Lung (tissue), 11 donors: ENCODE measurements at regions not wholly inside any gene's neighbourhood (a gene's known extent, or its start where the extent isn't known, plus 50 kb on each side); places are given as distances from the start of the nearest gene placed in this dataset.

ENCODE experiments used
- ATAC-seq: fragments of 200-7000 bp; cut with Tn5 transposase; one replicate; pipeline ENCODE4 v1.9.1; 2020; ENCODE audit warnings: moderate number of reproducible peaks; ENCODE audit not compliant: insufficient read depth, low FRiP score
- DNase-seq, 3 donors: peaks; one replicate each; pipeline ENCODE4 v3.0.0-alpha.2; 2013 to 2017
- H3K27ac ChIP-seq, 2 donors: one replicate each; pipeline ENCODE4 v1.5.1; 2013; ENCODE audit warnings: mild to moderate bottlenecking in 2 of 2, moderate library complexity in 2 of 2, control low read depth in 1 of 2, inconsistent platforms in 1 of 2, low read depth in 1 of 2, low read length in 1 of 2
- H3K27me3 ChIP-seq, 3 donors: one replicate each; pipeline ENCODE4 v1.5.1; 2013; ENCODE audit warnings: low read length in 2 of 3; ENCODE audit not compliant: control insufficient read depth in 3 of 3, insufficient read depth in 3 of 3
- H3K36me3 ChIP-seq, 4 donors: one replicate each; pipeline ENCODE4 v1.5.1; 2013; ENCODE audit warnings: low read length in 4 of 4, mild to moderate bottlenecking in 1 of 4, moderate library complexity in 1 of 4; ENCODE audit not compliant: control insufficient read depth in 4 of 4, insufficient read depth in 4 of 4
- H3K4me1 ChIP-seq, 5 donors: one replicate each; pipeline ENCODE4 v1.5.1; 2013; ENCODE audit warnings: low read length in 5 of 5, mild to moderate bottlenecking in 2 of 5, moderate library complexity in 1 of 5; ENCODE audit not compliant: control insufficient read depth in 5 of 5, insufficient read depth in 5 of 5
- H3K4me3 ChIP-seq: one replicate; pipeline ENCODE4 v1.5.1; 2013; ENCODE audit warnings: mild to moderate bottlenecking, control low read depth, moderate library complexity
- H3K9ac ChIP-seq, 2 donors: one replicate each; pipeline ENCODE4 v1.5.1; 2013; ENCODE audit warnings: low read length in 2 of 2, control low read depth in 1 of 2; ENCODE audit not compliant: insufficient read depth in 1 of 2
- H3K9me3 ChIP-seq, 4 donors: one replicate each; pipeline ENCODE4 v1.5.1; 2013; ENCODE audit warnings: low read length in 3 of 4, mild to moderate bottlenecking in 1 of 4, moderate library complexity in 1 of 4; ENCODE audit not compliant: control insufficient read depth in 4 of 4, insufficient read depth in 3 of 4
- WGBS, 2 donors: extraction: QIAGEN DNeasy Blood & Tissue Kit; methylation state at CpG; one replicate each; pipeline ENCODE4 v1.1.7; 2013; 5-methylcytosine and 5-hydroxymethylcytosine counted together
- TF ChIP-seq, protein P1 (sequence below): IDR thresholded peaks from 2 replicates; pipeline ENCODE4 v1.5.1; 2012; ENCODE audit warnings: mild to moderate bottlenecking; ENCODE audit errors: control extremely low read depth, extremely low read depth
- donor health status: control.
- donor health status: control.
- donor health status: Bipolar disorder and iron deficiency.
- donor health status: healthy.
- donor health status: DM: yes; HTN: yes; CAD: no.

DNA sequence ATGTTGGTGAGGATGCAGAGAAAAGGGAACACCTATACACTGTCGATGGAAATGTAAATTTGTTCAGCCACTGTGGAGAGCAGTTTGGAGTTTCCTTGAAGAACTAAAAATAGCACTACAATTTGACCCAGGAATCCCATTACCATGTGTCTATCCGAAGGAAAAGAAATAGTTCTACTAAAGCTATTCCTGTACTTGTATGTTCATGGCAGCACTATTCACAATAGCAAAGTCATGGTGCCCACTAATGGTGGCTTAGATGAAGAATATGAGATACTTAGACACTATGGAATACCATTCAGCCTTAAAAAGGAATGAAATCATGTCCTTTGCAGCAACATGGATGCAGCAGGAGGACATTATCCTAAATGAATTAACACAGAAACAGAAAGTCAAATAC lies 50.2 kb upstream of the CAST start:
- peaks cover 0 to 5% (median 0%) of the 10 kb centered on the region in 5 donors for H3K4me1 ChIP-seq
- no peak for DNase-seq
- H3K36me3 ChIP-seq, result no peaks in the 10 kb centered on the region
- H3K27ac ChIP-seq, result no peak overlapping the region
- H3K9me3 ChIP-seq, result no peaks in the 10 kb centered on the region
- 49 to 58% methylated on average over 2 of the region's 2 CpGs for WGBS, 2 donors
- no peak overlapping the region for H3K4me3 ChIP-seq
- H3K27me3 ChIP-seq, result no peaks in the 10 kb centered on the region
- ATAC-seq, result no peak
- TF ChIP-seq, protein P1, sequence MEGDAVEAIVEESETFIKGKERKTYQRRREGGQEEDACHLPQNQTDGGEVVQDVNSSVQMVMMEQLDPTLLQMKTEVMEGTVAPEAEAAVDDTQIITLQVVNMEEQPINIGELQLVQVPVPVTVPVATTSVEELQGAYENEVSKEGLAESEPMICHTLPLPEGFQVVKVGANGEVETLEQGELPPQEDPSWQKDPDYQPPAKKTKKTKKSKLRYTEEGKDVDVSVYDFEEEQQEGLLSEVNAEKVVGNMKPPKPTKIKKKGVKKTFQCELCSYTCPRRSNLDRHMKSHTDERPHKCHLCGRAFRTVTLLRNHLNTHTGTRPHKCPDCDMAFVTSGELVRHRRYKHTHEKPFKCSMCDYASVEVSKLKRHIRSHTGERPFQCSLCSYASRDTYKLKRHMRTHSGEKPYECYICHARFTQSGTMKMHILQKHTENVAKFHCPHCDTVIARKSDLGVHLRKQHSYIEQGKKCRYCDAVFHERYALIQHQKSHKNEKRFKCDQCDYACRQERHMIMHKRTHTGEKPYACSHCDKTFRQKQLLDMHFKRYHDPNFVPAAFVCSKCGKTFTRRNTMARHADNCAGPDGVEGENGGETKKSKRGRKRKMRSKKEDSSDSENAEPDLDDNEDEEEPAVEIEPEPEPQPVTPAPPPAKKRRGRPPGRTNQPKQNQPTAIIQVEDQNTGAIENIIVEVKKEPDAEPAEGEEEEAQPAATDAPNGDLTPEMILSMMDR, result no peak
- no peak overlapping the region for H3K9ac ChIP-seq
